Peyer's patch (tissue), 4 donors: ENCODE measurements at regions not wholly inside any gene's neighbourhood (a gene's known extent, or its start where the extent isn't known, plus 50 kb on each side); places are given as distances from the start of the nearest gene placed in this dataset.

Experiments used
- POLR2A ChIP-seq, 2 donors: fragments of 450-650 bp; IDR thresholded peaks; one replicate each; pipeline ENCODE4 v1.5.1; 2017; ENCODE audit warnings: antibody characterized with exemption in 2 of 2, mild to moderate bottlenecking in 2 of 2, moderate library complexity in 2 of 2
- TF ChIP-seq, protein P1 (sequence below), 6 experiments: fragments of 450-650 bp in 4 of 6; fragments of 200-600 bp in 2 of 6; sonication (generic) in 1 of 6; IDR thresholded peaks; one replicate each; pipeline ENCODE4 v1.5.1; 2017 to 2019; ENCODE audit warnings: antibody characterized with exemption in 6 of 6, mild to moderate bottlenecking in 3 of 6, moderate library complexity in 1 of 6

DNA sequence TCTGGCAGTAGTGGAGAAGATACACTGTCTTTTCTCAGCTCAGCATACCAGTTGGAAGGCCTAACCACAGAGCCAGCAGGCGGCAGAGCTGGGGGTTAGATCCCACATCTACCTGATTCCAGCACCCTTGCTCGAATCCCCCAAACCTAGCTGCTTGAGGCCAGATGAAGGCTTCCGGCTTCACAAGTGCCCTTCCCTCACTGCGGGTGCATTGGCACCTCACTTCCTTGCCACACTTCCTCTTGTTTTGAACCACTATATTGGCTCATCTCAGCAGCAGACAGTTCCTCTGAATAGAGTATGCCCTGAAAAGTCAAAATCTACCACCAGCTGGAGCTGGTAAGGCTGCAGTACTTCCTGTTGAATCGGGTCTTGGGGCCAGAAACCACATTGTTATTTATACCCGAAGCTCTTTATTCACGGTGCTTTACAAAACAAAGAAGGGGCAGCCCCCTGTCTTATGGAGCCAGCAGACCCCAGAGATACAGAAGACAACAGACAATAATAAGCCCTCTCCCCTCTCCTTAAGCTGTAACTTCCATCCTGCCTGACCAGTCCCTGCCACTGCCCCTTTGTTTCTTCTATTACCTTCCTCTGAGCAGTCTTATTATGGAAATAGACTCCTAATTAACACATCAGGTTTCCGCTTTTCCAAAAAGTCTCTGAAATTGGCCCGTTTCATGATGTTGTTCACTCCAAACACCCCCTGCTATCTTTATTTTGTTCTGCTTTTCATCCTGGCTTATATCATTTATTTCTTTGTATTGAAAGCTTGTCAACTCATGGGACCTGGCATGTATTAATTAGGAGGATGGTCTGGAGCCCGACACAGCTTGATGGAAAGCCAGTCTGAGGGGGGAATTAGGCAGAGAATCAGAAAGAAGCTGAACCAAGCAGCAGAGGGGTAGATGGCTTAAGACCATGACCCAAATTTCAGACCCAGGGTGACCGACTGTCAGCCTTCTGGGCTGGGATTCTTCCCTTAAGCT, 233.5 kb downstream of the EFCAB11 start:
- TF ChIP-seq POLR2A (IDR thresholded peaks at IDR 0.05) = no peak
- TF ChIP-seq, protein P1, sequence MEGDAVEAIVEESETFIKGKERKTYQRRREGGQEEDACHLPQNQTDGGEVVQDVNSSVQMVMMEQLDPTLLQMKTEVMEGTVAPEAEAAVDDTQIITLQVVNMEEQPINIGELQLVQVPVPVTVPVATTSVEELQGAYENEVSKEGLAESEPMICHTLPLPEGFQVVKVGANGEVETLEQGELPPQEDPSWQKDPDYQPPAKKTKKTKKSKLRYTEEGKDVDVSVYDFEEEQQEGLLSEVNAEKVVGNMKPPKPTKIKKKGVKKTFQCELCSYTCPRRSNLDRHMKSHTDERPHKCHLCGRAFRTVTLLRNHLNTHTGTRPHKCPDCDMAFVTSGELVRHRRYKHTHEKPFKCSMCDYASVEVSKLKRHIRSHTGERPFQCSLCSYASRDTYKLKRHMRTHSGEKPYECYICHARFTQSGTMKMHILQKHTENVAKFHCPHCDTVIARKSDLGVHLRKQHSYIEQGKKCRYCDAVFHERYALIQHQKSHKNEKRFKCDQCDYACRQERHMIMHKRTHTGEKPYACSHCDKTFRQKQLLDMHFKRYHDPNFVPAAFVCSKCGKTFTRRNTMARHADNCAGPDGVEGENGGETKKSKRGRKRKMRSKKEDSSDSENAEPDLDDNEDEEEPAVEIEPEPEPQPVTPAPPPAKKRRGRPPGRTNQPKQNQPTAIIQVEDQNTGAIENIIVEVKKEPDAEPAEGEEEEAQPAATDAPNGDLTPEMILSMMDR (IDR thresholded peaks at IDR 0.05) = no peak
